HG03159 (cell line): ENCODE measurements at regions not wholly inside any gene's neighbourhood (a gene's known extent, or its start where the extent isn't known, plus 50 kb on each side); places are given as distances from the start of the nearest gene placed in this dataset.

Source experiments
- ATAC-seq: cut with Tn5 transposase; IDR thresholded peaks from one replicate; pipeline ENCODE4 v1.9.1; 2021; ENCODE audit warnings: mild to moderate bottlenecking, moderate library complexity; ENCODE audit not compliant: unreplicated experiment

DNA sequence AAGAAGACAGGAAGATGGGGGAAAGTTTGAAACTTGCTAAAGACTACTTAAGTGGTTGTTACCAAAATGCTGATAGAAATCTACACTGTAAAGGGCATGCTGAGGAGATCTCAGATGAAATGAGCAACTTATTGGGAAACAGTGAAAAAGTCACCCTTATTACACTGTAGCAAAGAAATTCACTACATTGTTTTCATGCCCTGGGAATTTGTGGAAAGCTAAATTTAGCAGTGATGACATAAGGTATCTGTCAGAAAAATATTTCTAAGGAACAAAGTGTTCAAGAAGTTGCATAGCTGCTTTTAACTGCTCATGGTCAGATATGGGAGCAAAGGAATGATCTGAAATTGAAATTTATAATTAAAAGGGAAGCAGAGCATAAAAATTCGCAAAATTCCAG, 702.4 kb upstream of the LRRC4C start:
- no peak for ATAC-seq

DNA sequence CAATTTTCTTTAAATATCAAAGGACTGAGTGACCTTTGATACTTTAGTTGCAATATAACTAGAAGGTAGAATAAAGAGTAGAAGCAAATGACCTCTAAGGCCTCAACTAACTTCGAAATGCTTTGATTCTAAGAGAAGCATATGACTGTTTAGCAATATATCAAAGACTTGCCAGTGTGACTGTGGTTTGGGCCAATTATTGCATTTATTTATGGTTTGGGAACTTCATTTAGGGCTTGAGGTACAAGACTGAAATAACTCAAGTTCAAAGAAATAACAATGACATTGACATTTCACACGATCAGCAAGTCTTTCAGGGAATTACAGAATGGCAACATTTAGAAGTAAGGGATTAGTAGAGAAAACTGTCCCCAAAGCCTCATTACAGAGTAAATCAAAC, 709.7 kb upstream of the LRRC4C start:
- no peak for ATAC-seq

DNA sequence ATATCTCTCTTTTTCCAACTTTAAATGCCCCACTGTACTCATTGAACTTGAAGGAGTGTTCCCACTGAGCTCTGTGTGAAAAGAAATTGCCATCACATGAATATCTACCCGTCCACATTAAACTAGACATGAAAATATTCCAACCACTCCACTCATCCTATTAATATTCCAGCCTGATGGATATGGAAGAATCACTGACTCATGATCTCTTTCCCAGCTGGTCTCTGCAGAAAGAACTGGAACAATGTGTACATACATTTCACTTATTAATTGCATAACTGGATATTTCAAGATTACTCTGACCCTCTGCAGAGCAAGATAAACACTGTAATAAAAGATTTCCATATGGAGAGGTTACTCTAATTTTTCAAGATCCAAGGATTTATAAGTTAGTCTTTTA, 711.1 kb upstream of the LRRC4C start:
- ATAC-seq, result no peak

DNA sequence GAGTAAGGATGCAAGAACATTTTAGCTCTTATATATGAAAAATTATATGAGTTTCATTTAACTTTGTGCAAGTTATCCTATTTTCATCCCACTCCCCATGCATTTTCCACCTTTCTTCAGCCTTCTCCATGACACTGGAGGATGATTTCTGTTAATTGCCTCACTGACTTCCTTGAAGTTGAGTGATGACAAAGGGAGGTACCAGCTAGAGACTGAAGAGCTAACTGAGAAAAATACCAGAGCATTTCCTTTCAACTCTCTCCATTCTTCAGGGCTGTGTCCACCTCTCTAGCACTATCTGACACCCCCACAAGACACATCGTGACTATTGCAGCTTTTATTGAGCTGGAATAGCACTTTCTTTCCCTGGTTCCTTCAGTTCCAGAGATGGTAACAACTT, 711.6 kb upstream of the LRRC4C start:
- ATAC-seq, result no peak

DNA sequence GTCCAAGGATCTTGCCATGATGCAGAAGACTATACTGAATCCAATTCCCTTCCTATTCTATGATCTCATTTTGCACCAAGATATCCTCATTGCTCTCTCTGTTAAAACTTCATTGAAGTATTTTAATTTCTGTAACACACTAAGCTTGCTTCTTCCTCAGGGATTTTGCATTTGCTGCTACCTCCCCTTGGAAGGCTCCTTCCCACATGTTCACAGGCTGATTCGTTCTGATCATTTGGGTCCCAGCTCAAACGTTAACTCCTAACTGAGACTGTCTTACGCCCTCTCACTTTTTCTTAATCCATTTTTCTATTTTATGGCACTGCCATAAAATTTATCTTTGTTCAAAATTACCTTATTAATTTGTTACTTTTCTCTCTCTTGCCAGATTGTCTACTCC, 713.0 kb upstream of the LRRC4C start:
- no peak for ATAC-seq

DNA sequence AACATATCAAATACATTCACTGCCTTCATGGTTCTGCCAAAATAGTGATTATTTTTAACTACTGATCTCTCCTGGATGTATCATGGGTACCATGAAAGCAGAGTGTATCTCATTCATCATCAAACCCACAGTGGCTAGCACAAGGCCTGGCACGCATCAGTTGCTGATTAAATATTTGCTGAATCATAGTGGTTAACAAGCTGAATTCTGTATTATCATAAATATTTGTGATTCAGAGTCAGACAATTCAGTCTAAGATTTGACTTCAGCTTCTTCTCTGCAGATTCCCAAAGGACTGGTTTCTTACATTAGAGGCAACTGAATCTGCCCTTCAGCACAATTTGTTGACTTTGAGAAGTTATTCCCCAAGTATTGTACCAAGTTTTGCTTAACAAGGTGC, 715.8 kb upstream of the LRRC4C start:
- ATAC-seq, result no peak

DNA sequence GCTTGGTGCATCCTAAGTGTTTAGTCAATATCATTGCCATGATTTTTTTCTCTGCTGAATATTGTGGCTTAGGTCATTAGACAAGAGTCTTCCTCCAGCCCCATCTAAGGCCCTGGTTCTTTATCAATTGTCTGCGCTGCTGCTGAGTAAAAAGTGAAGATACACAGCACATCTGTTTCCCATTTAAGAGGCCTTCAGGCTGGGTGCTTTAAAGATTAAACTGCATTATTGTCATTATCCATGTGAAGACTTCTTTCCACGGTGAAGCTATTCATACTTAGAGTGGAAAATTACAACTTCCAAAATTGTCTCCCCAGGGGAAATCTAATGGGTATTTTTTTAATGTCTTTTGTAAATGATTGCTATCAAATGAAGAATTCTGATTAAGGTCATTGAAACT, 719.8 kb upstream of the LRRC4C start:
- ATAC-seq, result no peak

DNA sequence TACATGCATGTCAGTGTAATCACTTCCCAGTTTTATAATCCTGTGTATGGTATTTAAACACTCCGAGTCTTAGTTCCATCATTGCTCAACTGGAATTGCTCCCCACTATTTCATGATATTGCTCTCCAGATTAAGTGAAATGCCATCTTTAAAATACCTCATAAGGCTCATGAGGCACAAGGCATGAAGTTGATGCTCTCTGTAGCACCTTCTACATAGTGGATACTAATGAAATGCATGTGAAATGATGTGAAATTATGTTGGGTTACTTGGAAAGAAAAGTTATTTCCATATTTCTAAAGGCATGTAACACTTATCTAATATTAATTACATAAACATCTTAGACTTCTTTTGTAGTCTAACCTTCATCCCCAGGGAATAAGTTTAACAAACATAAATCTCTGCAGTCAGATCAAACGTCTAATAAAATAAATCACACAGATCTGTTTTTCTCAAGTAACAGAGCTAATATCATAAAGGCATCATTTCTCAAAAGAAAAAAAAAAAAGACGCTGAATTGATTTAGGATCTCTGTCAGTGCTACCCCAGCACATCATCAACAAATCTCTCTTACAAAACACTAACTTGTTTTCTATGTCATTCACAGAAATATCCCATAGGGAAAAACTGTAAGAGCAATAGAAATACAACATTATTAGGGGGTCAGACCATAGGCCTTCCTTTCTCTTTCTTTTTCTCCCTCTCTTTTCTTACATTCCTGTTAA, 736.0 kb upstream of the LRRC4C start:
- ATAC-seq, result no peak

DNA sequence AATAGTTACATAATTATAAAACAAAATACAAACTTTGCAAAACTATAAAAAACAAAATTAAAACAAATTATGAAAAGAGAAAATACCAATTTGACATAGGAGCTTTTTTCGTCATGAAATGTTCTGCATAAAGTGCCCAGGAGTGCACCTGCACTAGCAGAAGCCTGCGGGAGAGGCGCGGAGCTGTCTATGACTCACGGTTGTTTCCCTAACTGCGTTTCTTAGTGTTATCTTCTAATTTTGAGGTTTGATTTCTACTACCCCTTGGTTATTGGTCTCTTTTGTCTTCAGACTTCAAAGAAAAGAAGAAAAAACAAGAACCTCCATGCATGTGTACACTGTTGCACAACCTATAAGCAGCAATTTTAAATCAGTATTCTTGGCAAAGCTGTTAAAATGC, 740.9 kb upstream of the LRRC4C start:
- ATAC-seq, result no peak

DNA sequence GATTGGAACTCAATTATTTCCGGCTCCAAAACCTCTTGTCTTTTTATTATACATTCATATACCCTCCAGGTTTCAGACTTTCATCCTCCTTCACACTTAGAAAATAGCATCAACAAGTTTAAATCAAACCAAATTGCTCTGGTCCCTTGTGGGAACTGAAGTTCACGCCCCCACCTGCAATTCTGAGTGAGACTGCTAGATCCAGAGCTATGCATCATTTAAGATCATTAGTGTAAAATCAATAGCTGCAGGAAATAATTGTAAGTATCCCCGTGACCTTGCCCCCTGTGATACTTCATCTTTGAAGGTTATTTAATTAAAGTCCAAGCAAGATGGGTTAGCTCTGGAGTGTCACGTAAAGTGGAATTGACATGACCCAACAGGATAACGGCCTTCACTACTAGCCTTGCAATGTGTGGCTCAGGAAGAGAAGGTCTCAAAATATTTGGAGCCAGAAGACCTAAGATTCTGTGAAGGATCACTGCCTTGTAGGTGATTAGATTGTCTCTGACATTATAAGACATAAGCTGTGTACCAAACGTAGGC, 742.2 kb upstream of the LRRC4C start:
- ATAC-seq, result no peak

DNA sequence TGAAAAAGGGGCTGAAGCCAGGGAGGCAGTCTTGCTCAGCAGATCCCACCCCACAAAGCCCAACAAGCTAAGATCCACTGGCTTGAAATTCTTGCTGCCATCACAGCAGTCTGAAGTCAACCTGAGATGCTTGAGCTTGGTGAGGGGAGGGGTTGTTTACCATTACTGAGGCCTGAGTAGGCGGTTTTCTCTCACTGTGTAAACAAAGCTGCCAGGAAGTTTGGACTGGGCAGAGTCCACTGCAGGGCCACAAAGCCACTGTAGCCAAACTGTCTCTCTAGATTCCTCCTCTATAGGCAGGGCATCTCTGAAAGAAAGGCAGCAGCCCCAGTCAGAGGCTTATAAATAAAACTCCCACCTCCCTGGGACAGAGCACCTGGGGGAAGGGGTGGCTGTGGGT, 746.1 kb upstream of the LRRC4C start:
- no peak for ATAC-seq

DNA sequence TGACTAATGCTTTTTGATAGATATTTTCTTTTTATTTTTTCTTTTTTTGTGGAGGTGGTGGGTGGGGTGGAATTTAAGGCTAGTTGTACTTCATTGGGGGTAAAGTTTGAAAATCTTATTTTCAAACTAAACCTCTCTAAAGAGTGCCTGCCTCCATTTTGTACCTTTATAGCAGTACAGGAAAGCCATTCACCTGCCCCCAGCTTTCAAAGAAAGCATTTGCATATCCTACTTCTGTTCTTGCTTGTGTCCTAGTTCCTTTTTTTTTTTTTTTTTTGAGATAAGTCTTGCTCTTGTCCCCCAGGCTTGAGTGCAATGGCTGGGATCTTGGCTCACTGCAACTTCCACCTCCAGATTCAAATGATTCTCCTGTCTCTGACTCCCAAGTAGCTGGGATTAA, 766.2 kb upstream of the LRRC4C start:
- no peak for ATAC-seq

DNA sequence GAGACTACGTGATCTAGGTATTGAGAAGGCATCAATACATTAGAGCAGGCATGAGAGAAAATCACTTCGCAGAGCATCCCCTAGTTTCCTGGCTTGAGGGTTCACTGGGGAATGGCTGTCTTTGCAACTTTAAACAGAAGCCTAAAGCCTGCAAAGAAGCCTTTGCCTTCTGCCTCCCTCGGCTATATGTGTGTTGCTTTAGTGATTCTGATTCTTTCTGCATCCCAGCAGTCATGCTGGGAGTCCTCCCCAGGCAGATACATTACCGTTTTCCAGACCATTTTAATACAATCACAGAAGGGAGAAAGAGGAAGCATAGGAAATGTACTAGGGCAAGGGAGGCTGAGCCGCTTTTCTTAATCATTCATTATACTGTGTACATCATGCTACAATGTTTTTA, 773.2 kb upstream of the LRRC4C start:
- no peak for ATAC-seq

DNA sequence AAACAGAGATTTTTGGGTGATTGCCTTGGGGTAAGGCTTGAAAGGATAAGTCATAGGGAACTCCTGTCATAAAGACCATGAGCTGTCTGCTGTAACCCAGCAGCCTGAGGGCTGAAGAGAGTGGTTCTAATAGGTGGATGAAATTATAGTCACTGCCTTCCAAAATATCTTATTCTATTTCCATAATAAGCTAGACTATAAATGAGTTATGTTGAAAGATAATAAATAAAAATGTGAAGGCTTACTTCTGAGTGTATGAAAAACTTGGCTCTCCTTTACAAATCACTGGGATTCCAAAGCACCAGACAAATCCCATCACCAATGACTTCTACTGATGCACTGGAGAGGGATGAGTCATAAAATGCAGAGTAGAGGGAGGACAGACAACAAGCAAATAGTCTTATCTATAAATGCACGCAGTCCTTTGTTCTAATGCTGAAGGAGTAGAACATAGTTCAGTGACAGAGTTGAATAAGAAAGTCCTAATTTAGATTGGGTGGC, 775.0 kb upstream of the LRRC4C start:
- no peak for ATAC-seq

DNA sequence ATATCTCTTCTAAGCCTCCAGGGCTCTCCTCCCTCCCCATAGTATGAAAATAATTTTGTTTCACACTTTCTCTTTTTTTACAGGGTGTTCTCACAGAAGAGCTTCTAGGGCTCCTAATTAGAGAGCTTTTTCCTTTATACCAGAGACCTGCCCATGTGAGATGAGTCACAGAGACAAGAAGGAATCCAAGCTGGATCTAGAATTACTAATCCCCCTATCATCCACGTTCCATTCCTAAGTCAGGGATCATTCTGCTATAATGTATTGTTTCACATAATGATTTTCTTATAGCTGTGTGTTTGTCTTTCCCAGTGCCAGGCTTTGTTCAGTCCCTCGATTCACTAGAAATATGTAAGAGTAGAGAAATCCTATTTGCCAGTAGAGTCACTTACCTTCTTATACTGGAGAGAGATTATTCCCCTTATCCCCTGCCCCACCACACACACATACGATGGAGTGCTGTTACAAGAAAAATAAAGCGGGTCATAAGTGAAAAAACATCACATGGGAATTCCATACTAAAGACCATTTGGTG, 778.3 kb upstream of the LRRC4C start:
- ATAC-seq, result no peak

DNA sequence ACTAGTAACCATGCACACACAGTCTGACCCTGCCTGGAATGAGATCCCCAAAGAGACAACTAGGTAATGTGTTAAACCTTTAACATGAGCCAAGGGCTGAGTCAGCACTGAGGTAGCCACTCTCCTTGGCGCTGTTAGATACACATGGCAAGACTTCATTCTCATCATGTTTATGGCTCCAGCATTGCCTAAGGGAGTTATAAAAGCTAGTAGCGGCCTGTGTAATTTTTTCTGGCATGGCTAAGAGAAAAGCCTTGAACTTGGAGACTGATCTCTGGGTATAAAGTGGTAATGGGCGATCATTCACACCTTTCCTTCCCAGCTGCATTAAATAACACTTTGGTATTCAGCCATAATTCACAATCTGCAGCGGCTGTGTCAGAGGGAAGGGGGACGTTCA, 779.7 kb upstream of the LRRC4C start:
- ATAC-seq, result no peak

DNA sequence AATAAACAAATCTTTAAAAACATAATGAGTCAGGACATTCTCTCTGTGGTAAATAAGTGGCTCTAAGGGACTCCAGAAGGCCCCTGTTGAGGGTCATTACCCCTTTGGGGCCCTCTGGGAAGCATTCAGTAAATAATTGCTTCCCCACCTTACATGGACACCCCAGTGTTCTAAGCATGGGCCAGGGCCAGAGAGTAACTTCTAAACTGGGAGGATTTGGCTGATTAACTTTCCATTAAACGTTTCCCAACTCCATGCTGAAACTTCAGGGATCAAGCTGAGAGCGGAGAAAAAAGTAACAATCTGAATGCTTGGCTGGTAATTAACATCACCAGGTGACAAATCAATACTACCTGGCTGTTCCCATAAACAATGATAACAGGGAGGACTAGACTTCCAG, 783.9 kb upstream of the LRRC4C start:
- no peak for ATAC-seq

DNA sequence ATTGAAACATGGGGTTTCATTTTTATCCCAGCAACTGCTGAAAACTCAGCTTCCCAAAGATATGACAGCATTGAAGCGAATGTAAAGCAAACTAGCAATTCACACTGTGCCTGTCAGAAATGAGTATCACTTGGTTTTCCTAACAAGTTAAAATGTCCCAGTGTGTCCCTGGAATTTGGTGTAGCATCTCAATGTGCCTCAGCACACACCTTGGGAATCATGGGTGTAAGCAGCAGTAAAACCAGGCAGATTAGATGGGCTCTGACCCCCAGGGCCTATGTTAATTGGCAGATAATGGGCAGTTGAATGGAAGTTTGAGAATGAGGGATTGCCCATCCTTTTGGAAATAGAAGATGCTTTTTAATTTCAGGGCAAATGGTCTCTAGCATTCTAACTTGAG, 784.9 kb upstream of the LRRC4C start:
- ATAC-seq, result no peak

DNA sequence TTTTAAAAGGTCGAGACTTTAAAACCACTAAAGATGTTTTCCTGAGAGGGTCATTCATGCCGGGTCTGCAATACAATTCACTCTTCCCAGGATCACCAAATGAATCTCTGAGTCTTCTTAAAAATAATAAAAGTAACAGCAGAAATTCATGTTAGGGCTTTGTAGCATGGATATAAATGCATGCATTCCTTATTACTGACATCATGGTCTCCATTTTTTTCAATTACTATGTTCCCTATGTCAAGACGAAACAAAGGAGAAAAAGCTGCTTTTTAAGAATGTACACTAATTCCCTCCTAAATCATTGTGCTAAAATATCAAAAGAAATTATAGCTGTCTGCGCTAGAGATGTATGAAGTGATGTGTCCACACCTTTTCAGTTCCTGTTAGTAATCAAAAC, 789.9 kb upstream of the LRRC4C start:
- no peak for ATAC-seq

DNA sequence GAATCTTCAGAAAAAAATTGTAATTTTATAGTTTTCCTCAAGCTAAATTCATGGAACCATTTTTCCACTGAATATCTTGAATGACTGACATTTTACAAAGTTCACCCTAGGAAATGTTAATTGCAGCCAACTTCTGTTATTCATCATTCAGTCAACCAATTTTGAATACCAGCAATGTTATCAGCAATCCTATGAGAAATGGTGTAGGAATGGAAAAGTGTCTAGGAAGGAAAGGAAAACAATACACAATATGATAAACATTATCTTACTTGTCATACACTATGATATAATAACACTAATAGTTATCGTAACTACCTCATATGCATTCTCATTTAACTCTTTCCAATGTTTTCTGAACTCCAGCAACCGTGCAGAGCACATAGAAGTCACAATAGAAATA, 790.5 kb upstream of the LRRC4C start:
- ATAC-seq, result no peak

DNA sequence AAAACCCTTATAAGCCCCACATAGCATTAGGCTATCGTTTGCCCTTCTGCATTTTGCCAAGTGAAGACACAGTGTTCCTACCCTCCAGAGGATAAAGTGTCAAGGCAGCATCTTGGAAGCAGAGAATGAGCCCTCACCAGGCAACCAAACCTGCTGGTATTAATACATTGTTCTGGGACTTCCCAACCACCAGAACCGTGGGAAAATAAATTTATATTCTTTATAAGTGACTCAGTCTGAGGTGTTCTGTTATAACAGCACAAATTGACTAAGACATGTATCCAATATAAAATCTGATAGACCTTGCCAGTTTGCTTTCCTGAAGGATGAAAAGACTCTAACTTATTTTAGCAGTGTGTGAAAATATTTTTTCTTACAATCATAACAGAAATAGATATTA, 792.5 kb upstream of the LRRC4C start:
- ATAC-seq, result no peak

DNA sequence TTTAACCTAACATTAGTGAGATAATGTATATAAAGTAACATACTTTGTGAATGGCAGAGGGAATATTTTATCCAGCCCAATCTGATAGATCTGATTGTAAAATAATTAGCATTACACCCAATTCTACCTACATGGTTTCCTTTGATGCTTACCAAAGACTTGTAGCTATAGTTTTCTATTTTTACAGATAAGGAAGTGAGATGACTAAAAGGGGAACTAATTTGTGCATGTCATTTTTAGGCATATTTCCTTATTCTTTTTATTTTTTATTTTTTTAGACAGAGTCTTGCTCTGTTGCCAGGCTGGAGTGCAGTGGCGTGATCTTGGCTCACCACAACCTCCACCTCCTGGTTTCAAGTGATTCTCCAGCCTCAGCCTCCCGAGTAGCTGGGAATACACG, 793.7 kb upstream of the LRRC4C start:
- ATAC-seq, result no peak

DNA sequence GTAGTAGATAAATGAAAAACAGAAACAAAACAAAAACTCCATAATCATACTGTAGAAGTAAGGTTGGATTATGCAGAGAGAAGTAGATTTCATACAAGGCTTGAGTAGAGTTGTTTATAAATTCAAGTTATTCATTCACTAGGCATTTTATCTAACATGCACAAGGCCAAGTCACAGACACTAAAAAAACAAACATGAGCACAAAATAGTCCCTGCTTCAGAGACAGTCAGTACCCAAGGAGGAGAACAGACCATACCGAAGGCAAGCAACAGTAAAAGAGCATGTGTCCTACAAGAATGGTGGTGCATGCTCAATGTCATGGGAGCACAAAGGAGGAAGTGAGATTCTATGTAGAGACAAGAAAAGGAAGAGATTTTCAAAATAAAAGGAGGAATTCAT, 796.5 kb upstream of the LRRC4C start:
- no peak for ATAC-seq
